Activated T-cell treated with anti-CD3 and anti-CD28 coated beads for 4 hours (primary cell): ENCODE measurements at regions not wholly inside any gene's neighbourhood (a gene's known extent, or its start where the extent isn't known, plus 50 kb on each side); places are given as distances from the start of the nearest gene placed in this dataset.

Experiments used
- DNase-seq: peaks from one replicate; pipeline ENCODE4 v3.0.0-alpha.2; 2020

- no peak for DNase-seq
Measured at GRCh38 chr3:194738254-194739093, 52.8 kb downstream of the FAM43A start.

DNA sequence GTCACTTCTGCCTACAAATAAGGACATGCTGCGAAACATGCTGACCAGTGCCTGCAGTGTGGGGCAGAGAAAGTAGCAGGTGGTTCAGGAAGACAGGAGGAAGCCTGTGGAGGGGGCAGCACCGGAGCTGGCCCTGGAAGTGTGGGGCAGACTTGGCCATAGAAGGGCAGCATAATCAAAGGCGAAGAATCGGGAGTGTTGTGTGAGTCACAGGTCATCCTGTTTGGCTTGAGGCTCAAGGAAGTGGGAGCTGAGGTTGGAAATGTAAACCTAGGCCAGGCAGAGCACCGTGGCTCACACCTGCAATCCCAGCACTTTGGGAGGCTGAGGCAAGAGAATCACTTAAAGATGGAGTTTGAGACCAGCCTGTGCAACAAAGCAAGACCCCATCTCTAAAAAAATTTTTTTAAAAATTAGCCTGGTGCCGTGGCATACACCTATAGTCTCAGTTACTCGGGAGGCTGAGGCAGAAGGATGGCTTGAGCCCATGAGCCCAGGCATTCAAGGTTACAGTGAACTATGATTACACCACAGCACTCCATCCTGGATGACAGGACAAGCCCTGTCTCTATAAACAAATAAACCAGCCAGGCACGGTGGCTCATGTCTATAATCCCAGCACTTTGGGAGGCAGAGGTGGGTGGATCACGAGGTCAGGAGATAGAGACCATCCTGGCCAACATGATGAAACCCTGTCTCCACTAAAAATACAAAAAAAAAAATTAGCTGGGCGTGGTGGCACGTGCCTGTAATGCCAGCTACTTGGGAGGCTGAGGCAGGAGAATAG lies 54.0 kb downstream of the FAM43A start:
- DNase-seq: no peak

DNA sequence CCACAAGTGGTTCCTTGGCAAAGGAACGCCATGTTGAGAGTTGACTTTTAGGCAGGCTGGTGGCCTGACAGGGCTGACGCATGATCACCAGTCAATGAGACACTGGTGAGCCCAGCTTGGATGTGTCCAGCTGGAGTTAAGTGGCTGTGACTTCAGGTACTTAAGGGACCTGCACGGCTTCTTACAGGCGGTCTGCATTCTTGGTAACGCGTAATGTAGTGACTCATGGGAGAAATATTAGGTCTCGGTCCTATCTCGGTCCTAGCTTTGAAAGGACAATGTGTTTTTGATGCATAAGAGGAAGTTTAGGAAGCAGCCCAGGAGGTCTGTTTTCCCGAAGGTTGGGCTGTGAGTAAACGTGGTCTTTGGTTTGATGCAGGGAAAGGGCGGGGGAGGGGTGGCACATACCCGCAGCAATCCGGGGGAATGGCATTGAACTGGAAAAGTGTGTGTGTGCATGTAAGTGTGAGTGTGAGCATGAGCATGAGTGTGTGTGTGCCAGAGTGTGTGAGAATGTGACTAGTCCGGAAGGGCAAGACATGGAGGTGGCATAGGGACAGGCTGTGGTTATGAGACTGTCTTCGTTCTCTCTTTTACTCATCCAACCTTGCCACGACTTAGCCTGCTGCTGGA lies 55.3 kb downstream of the FAM43A start:
- DNase-seq: no peak

DNA sequence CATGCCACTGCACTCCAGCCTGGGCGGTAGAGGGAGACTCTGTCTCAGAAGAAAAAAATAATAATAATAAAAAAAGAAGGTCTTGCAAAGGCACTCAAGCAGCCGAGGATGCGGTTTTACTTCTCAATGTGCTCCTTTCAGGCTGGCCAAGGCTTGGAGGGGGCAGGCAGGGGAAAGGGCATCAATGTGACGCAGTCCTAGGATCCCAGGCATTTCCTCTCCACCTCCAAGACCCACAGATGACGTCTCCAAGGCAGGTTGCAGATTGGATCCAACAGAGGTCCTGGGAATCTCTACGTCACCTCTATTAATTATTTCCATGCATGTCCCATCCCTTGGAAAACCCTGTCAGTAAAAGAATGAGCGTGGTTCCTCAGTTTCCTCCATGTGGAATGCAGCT lies 56.2 kb downstream of the FAM43A start:
- DNase-seq: no peak

DNA sequence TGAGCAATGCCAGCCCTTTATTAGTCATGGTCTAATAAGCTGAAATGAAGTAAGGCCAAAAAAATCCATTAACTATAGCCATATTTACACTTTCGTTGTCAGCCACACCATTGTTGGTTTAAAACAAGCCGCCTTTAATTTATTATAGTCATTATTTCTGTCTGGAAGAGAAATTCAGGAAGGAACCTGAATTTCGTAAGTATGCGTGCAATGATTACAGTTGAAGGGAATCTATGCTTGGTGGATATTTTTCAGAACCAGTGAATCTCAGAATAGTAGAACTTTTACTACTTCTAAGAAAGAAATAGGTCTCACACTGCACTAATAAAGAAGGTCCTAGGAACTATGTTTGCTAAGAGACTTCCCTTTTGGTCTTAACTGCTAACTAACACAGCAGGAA lies 59.1 kb downstream of the FAM43A start:
- no peak for DNase-seq

- DNase-seq: no peak
Measured at GRCh38 chr3:194745422-194746184, 59.9 kb downstream of the FAM43A start.

DNA sequence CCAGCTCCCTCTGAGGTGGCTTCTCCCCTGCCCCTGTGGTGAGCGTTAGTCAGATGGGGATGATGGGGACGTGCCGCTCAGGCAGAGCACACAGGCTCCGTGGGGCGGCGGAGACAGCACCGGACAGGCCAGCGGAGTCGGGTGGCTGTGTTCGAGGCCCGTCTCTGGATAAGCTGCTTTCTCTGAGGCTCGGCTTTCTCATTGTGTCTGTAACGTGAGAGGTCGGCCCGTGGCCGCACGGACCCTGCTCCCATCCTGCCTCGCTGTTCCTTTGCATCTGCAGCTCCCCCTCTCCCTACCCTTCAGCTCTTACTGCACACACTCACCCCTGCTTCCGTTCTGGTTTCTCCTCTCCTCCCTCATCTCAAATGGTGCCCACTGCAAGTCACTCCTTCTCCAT lies 62.5 kb downstream of the FAM43A start:
- no peak for DNase-seq

GRCh38 chr3:194749631-194750490 lies 64.2 kb downstream of the FAM43A start:
- no peak for DNase-seq

- DNase-seq: no peak
Measured at GRCh38 chr3:194750491-194750828, 64.8 kb downstream of the FAM43A start.

- no peak for DNase-seq
Measured at GRCh38 chr3:194755671-194756459, 70.2 kb downstream of the FAM43A start.

DNA sequence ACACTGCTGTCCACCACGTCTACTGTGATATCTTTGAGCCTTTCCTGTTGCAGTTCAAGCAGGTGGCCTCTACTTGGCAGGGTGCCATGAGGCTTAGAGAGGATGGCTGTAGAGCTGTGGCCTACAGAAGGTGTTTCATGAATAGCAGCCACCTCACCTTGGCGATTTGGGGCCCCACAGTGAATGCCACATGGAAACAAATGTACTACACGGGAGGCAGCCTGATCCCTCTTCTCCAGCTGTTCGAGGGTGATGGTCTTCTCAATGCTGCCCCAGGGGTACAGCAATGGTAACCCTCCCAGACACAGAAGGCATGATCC lies 70.7 kb downstream of the FAM43A start:
- DNase-seq: no peak

- DNase-seq: no peak
Measured at GRCh38 chr3:194756791-194757325, 71.2 kb downstream of the FAM43A start.

DNA sequence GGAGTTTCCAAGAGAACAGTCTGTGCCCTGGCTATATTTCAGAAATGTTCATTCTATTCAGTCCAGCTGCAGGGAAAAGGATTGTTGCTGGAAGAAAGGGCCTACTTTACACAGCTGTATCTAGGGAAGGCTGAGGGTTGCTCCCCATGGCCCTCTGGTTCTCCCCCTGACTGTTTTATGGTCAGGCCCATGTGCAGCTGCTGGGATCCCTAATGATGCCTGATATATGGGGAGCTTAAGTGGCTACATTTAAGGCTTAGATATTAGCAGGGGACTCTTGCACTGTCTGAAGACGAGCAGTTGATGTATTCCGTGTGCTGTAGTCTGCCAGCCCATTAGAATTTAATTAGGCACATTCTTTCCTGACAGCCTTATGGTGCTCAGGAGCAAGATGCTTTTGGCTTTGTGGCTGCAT lies 72.0 kb downstream of the FAM43A start:
- no peak for DNase-seq

DNA sequence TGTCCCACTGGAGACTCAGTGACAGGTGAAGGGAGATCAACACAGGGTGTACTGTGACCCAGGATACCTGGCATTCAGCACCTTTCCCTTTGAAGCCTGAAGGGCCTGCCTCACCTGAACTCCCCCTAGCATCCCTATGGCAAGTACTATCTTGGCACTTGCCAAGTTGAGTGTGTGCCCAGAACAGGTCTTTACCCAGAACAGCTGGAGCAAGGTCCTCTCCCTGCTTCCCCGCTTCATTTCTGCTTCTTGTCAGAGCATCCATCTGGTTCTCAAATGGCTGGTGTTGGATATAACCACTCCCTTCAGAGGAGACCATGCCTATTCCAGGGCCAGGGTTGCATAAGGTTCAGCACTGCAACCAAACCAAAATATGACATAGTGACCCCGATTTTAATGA lies 73.0 kb downstream of the FAM43A start:
- DNase-seq: no peak

GRCh38 chr3:194760494-194761137 lies 74.9 kb downstream of the FAM43A start:
- no peak for DNase-seq

DNA sequence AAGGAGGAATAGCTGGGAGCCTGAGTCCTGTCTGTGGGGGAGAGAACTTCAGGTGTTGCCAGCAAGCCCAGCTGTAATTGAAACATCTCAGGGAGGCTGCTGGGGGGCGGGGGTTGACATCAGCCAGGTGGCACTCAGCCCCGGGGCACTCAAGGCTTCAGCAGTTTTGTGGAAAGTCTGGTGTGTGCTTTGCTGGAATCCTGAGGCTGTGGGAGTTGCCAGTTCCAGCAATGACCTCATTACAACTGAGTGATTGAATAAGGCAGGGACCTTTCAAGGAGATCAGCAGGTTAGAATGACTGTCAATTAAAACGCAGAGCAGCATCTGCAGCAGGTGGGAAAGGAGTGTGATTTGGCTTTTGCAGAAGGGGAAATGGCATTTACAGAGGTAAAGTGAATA lies 75.7 kb downstream of the FAM43A start:
- no peak for DNase-seq

DNA sequence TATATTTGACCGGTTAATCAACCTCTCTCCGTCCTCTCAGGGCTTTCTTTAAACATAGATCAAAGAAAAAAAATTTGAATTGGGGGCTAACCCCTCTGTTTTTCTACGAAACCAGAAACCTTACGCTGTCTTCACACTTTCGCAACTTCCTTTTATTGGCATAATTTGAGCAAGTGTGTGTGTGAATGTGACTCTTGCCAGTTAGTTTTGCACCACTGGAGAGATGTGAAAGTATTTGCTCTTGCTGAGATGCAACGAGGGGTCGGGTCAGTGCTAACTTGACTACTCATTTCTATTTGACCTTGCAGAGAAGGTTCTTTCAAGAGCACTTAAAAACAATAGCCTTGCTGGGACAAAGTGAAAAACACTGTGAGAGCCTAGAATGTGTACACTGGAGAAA lies 81.2 kb downstream of the FAM43A start:
- no peak for DNase-seq

DNA sequence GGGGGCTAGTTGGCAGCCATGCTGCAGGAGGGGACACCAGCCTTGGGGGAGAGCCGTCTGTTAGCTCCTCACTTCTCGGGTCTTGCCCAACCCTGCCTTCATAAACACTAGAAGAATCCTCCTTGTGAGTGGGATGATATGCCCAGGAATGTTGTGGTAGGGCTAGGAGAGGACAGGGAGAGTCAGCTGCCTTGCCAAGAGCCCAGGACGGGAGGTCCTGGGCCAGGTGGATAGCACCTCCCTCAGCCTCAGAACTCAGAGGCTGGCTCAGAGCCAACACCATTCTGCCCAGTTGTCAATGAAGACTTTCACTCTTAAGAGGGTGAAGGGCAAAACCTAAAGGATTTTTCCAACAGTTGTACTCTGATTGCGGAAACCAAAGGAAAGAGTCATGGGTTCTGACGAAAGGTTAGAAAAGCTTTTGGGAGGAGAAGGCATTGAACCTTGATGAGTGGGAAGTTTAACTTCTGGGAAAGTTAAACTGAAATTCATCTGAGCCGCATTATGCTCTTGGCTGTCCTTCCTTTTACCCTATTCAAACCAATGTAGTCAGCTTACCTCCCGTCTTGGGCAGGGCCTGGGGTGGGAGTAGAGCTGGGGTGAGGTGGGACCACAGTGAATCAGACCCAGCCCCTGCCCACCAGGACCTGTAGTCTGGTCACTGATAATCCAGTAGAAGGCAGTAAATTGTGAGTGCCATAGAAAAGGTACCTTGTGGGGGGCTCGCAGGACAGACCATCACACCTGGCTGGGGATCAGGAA lies 81.9 kb downstream of the FAM43A start:
- DNase-seq: no peak

DNA sequence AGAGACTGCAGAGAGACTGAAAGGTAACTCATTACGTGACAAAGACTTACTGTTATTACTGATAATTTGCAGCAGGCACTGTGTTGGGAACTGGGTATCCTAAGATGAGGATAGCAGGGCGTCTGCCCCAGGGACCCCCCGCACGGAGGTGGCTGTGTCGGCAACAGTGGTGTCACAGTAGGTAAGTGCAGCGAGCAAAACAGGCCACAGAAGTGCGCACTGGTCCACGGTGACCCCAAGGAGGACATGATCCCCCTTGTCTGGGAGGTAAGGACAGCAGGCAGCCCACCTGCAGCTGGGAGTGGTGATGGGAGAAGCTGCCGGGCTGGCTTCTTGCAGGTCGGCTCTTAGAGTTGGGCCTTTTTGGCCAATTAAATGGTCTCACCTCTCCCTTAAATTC lies 82.9 kb downstream of the FAM43A start:
- no peak for DNase-seq
